GM21381 (cell line): ENCODE measurements at regions not wholly inside any gene's neighbourhood (a gene's known extent, or its start where the extent isn't known, plus 50 kb on each side); places are given as distances from the start of the nearest gene placed in this dataset.
A peak's percentile ranks its signal among the peaks of the same experiment; 100 is the strongest.
"Not testable (repeated sequence)": the region's sequence is repeated elsewhere in the genome, so short reads cannot be mapped to it uniquely, and the experiment has no call there.

Experiments used
- ATAC-seq: cut with Tn5 transposase; IDR thresholded peaks from one replicate; pipeline ENCODE4 v1.9.1; 2021; ENCODE audit warnings: mild to moderate bottlenecking, moderate library complexity; ENCODE audit not compliant: unreplicated experiment

- ATAC-seq: no peak
Measured at GRCh38 chr5:63128018-63128417, 549.4 kb downstream of the LRRC70 start.

GRCh38 chr5:63127054-63127453, 548.4 kb downstream of the LRRC70 start:
- no peak for ATAC-seq

GRCh38 chr5:63125862-63126261, 547.2 kb downstream of the LRRC70 start:
- ATAC-seq: peak; percentile 81

GRCh38 chr5:63125392-63125791, 546.8 kb downstream of the LRRC70 start:
- ATAC-seq: no peak

- ATAC-seq: no peak
Measured at GRCh38 chr5:63124266-63124665, 545.6 kb downstream of the LRRC70 start.

- ATAC-seq: no peak
Measured at GRCh38 chr5:63121471-63121870, 542.9 kb downstream of the LRRC70 start.

- ATAC-seq: no peak
Measured at GRCh38 chr5:63118221-63118620, 539.6 kb downstream of the LRRC70 start.

- ATAC-seq: no peak
Measured at GRCh38 chr5:63111891-63112290, 533.3 kb downstream of the LRRC70 start.

- ATAC-seq: no peak
Measured at GRCh38 chr5:63101870-63102269, 523.3 kb downstream of the LRRC70 start.

- ATAC-seq: no peak
Measured at GRCh38 chr5:63097286-63097685, 518.7 kb downstream of the LRRC70 start.

GRCh38 chr5:63094730-63095129, 516.1 kb downstream of the LRRC70 start:
- no peak for ATAC-seq

- ATAC-seq: no peak
Measured at GRCh38 chr5:63089147-63089546, 510.5 kb downstream of the LRRC70 start.

GRCh38 chr5:63085561-63085960, 506.9 kb downstream of the LRRC70 start:
- no peak for ATAC-seq

GRCh38 chr5:63083689-63084088, 505.1 kb downstream of the LRRC70 start:
- ATAC-seq: not testable (repeated sequence)

- no peak for ATAC-seq
Measured at GRCh38 chr5:63081402-63081801, 502.8 kb downstream of the LRRC70 start.

GRCh38 chr5:63070001-63070400, 491.4 kb downstream of the LRRC70 start:
- ATAC-seq: no peak

GRCh38 chr5:63055421-63055820, 476.8 kb downstream of the LRRC70 start:
- ATAC-seq: no peak

GRCh38 chr5:63053019-63053638, 474.5 kb downstream of the LRRC70 start:
- ATAC-seq: no peak

- no peak for ATAC-seq
Measured at GRCh38 chr5:63050916-63051315, 472.3 kb downstream of the LRRC70 start.

- ATAC-seq: no peak
Measured at GRCh38 chr5:63049935-63050334, 471.3 kb downstream of the LRRC70 start.

- no peak for ATAC-seq
Measured at GRCh38 chr5:63043792-63044191, 465.2 kb downstream of the LRRC70 start.

GRCh38 chr5:63032343-63032742, 453.7 kb downstream of the LRRC70 start:
- no peak for ATAC-seq

GRCh38 chr5:63029891-63030290, 451.3 kb downstream of the LRRC70 start:
- no peak for ATAC-seq
